IMR-90 (cell line): ENCODE measurements at regions not wholly inside any gene's neighbourhood (a gene's known extent, or its start where the extent isn't known, plus 50 kb on each side); places are given as distances from the start of the nearest gene placed in this dataset.

Experiments used
- ATAC-seq: fragments of 200-7000 bp; cut with Tn5 transposase; 2 replicates; pipeline ENCODE4 v1.9.1; 2020; ENCODE audit warnings: low read depth, mild to moderate bottlenecking, moderate library complexity
- BruUV-seq: library from RNA; stranded (reverse); fragments of 400-500 nt; replicated peaks from 2 replicates; lab custom pipeline; 2021; lab: Mats Ljungman, UMichigan
- CTCF ChIA-PET: fragments of 300-600 bp; formaldehyde crosslinking; extraction: SDS; loops from one replicate; lab custom pipeline; 2021; ENCODE audit warnings: antibody characterized with exemption; lab: Yijun Ruan, JAX
- POLR2A ChIA-PET: fragments of 300-600 bp; sonication (Branson Sonifier 250); formaldehyde crosslinking; loops from one replicate; lab custom pipeline; 2022; ENCODE audit warnings: antibody characterized with exemption; ENCODE audit not compliant: unreplicated experiment; lab: Charles Lee
- DNase-seq: peaks from one replicate; pipeline ENCODE4 v3.0.0; 2013
- H2AFZ ChIP-seq: replicated peaks from 2 replicates; pipeline ENCODE3; 2013; ENCODE audit warnings: low read length, mild to moderate bottlenecking; ENCODE audit not compliant: poor library complexity
- H2AK5ac ChIP-seq: 2 replicates; pipeline ENCODE4 v1.6.1; 2013; ENCODE audit warnings: low read depth, low read length, inconsistent platforms
- H2AK9ac ChIP-seq: replicated peaks from 2 replicates; pipeline ENCODE3; 2013; ENCODE audit warnings: mild to moderate bottlenecking, low read depth, low read length, moderate library complexity; ENCODE audit not compliant: poor library complexity
- H2BK120ac ChIP-seq: 2 replicates; pipeline ENCODE4 v1.6.1; 2013; ENCODE audit warnings: low read depth, low read length, inconsistent platforms
- H2BK15ac ChIP-seq: 3 replicates; pipeline ENCODE4 v1.6.1; 2013; ENCODE audit warnings: low read depth, low read length, inconsistent platforms
- H2BK20ac ChIP-seq: 2 replicates; pipeline ENCODE4 v1.6.1; 2013; ENCODE audit warnings: low read depth, mild to moderate bottlenecking, inconsistent platforms, low read length, moderate library complexity
- H2BK5ac ChIP-seq: 2 replicates; pipeline ENCODE4 v1.6.1; 2013; ENCODE audit warnings: mild to moderate bottlenecking, low read depth, low read length, inconsistent platforms; ENCODE audit not compliant: poor library complexity, severe bottlenecking
- H3K14ac ChIP-seq: replicated peaks from 2 replicates; pipeline ENCODE4 v1.6.1; 2013; ENCODE audit warnings: low read depth, low read length, inconsistent platforms
- H3K18ac ChIP-seq: 2 replicates; pipeline ENCODE4 v1.6.1; 2013; ENCODE audit warnings: low read depth, low read length, control low read depth
- H3K23ac ChIP-seq: 2 replicates; pipeline ENCODE4 v1.6.1; 2013; ENCODE audit warnings: low read depth, low read length, inconsistent platforms
- H3K27ac ChIP-seq: 2 replicates; pipeline ENCODE4 v1.5.1; 2013; ENCODE audit warnings: mild to moderate bottlenecking, control low read depth, low read length; ENCODE audit not compliant: insufficient read depth
- H3K27me3 ChIP-seq: 2 replicates; pipeline ENCODE4 v1.6.1; 2013; ENCODE audit warnings: low read length; ENCODE audit not compliant: control insufficient read depth, insufficient read depth
- H3K36me3 ChIP-seq: 2 replicates; pipeline ENCODE4 v1.6.1; 2013; ENCODE audit warnings: low read length, mixed read lengths; ENCODE audit not compliant: control insufficient read depth, insufficient read depth
- H3K4ac ChIP-seq: 2 replicates; pipeline ENCODE4 v1.6.1; 2013; ENCODE audit warnings: low read depth, low read length, inconsistent platforms
- H3K4me1 ChIP-seq: 2 replicates; pipeline ENCODE4 v1.6.1; 2013; ENCODE audit warnings: low read length, mixed read lengths; ENCODE audit not compliant: control insufficient read depth, insufficient read depth
- H3K4me2 ChIP-seq: 2 replicates; pipeline ENCODE4 v1.6.1; 2013; ENCODE audit warnings: low read depth, mild to moderate bottlenecking, control low read depth, low read length, moderate library complexity
- H3K4me3 ChIP-seq: 2 replicates; pipeline ENCODE4 v1.5.1; 2013; ENCODE audit warnings: low read depth, mild to moderate bottlenecking, control low read depth, low read length, moderate library complexity; ENCODE audit not compliant: insufficient read depth
- H3K56ac ChIP-seq: 2 replicates; pipeline ENCODE4 v1.6.1; 2013; ENCODE audit warnings: low read length, inconsistent platforms; ENCODE audit not compliant: insufficient read depth; ENCODE audit errors: extremely low read depth
- H3K79me1 ChIP-seq, 2 experiments: 2 replicates each; pipeline ENCODE4 v1.6.1; 2013; ENCODE audit warnings: low read length in 2 of 2, inconsistent platforms in 1 of 2, low read depth in 1 of 2
- H3K9ac ChIP-seq: 2 replicates; pipeline ENCODE4 v1.6.1; 2013; ENCODE audit warnings: low read depth, low read length, control low read depth
- H3K9me1 ChIP-seq: 2 replicates; pipeline ENCODE4 v1.6.1; 2013; ENCODE audit warnings: low read length, inconsistent platforms; ENCODE audit not compliant: insufficient read depth
- H3K9me3 ChIP-seq: 2 replicates; pipeline ENCODE4 v1.6.1; 2013; ENCODE audit warnings: low read length; ENCODE audit not compliant: control insufficient read depth, insufficient read depth
- H4K20me1 ChIP-seq: 2 replicates; pipeline ENCODE4 v1.6.1; 2013; ENCODE audit warnings: low read length, inconsistent platforms; ENCODE audit not compliant: insufficient read depth
- H4K5ac ChIP-seq: 2 replicates; pipeline ENCODE4 v1.6.1; 2013; ENCODE audit warnings: mild to moderate bottlenecking, low read depth, low read length, control low read depth
- H4K8ac ChIP-seq, 2 experiments: 2 replicates each; pipeline ENCODE4 v1.6.1; 2013; ENCODE audit warnings: low read depth in 2 of 2, low read length in 2 of 2, control low read depth in 1 of 2, inconsistent platforms in 1 of 2
- H4K91ac ChIP-seq: 2 replicates; pipeline ENCODE4 v1.6.1; 2013; ENCODE audit warnings: low read depth, low read length, inconsistent platforms; ENCODE audit not compliant: insufficient read depth
- BHLHE40 ChIP-seq: fragments of 150-350 bp; IDR thresholded peaks from 2 replicates; pipeline ENCODE4 v1.6.1; 2016; ENCODE audit warnings: mild to moderate bottlenecking, low read depth, low read length
- CEBPB ChIP-seq: IDR thresholded peaks from 2 replicates; pipeline ENCODE4 v1.6.1; 2012; ENCODE audit warnings: low read depth, low read length, improper control_type of control experiment
- MXI1 ChIP-seq: IDR thresholded peaks from 2 replicates; pipeline ENCODE4 v1.6.1; 2012; ENCODE audit warnings: low read depth, mild to moderate bottlenecking, low read length, moderate library complexity, borderline replicate concordance
- NFE2L2 ChIP-seq: fragments of 150-350 bp; IDR thresholded peaks from 2 replicates; pipeline ENCODE4 v1.6.1; 2016; ENCODE audit warnings: low read depth, mild to moderate bottlenecking, low read length
- POLR2A ChIP-seq: IDR thresholded peaks from 2 replicates; pipeline ENCODE4 v1.6.1; 2012; ENCODE audit warnings: mild to moderate bottlenecking, low read depth, low read length
- RAD21 ChIP-seq: IDR thresholded peaks from 2 replicates; pipeline ENCODE4 v1.6.1; 2012; ENCODE audit warnings: low read length, improper control_type of control experiment
- RCOR1 ChIP-seq: IDR thresholded peaks from 2 replicates; pipeline ENCODE4 v1.6.1; 2012; ENCODE audit warnings: mild to moderate bottlenecking, low read length, improper control_type of control experiment; ENCODE audit not compliant: insufficient replicate concordance
- WGBS, 2 experiments: methylation state at CpG; one replicate each; pipeline versions ENCODE4 v1.1.5 to v1.1.7; 2013; ENCODE audit warnings: missing lambda C conversion rate in 2 of 2; ENCODE audit not compliant: insufficient read length in 1 of 2; ENCODE audit errors: extremely low coverage in 2 of 2; 5-methylcytosine and 5-hydroxymethylcytosine counted together
- dilution Hi-C: fragments of 300-500 bp; cut with HindIII; formaldehyde crosslinking; loops from one replicate; pipeline ENCODE4 v1.14.3; 2018; ENCODE audit warnings: low sequenced_read_pairs; ENCODE audit not compliant: unreplicated experiment
- in situ Hi-C: fragments of 300-500 bp; cut with MboI; formaldehyde crosslinking; loops from 3 replicates; pipeline ENCODE4 v1.14.3; 2019; ENCODE audit warnings: low sequenced_read_pairs, inconsistent platforms, mixed read lengths
- intact Hi-C: fragments of 100-400 bp; cut with micrococcal nuclease; formaldehyde crosslinking; loops from 2 replicates; pipeline ENCODE4 v1.10.0; 2022
- TF ChIP-seq, protein P1 (sequence below): fragments of 150-350 bp; IDR thresholded peaks from 2 replicates; pipeline ENCODE4 v1.6.1; 2017; ENCODE audit warnings: mild to moderate bottlenecking, antibody characterized with exemption, low read length, low read depth
- TF ChIP-seq, protein P2 (sequence below): conservative IDR thresholded peaks from 2 replicates; pipeline ENCODE4 v1.5.1; 2012; ENCODE audit warnings: mild to moderate bottlenecking, low read depth, low read length, improper control_type of control experiment

GRCh38 chr18:48473816-48474215 is 64.6 kb upstream of the ZBTB7C start (continued):
- TF ChIP-seq, protein P1, sequence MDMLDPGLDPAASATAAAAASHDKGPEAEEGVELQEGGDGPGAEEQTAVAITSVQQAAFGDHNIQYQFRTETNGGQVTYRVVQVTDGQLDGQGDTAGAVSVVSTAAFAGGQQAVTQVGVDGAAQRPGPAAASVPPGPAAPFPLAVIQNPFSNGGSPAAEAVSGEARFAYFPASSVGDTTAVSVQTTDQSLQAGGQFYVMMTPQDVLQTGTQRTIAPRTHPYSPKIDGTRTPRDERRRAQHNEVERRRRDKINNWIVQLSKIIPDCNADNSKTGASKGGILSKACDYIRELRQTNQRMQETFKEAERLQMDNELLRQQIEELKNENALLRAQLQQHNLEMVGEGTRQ = no peak
- no peak for TF ChIP-seq CEBPB

- CTCF ChIA-PET = interaction anchor here (1.4 kb wide), 1 partner anchor 9 kb away, joined by 3 read pairs; no protein-coding TSS in a partner anchor
- Histone ChIP-seq H2BK120ac (no peak overlapping the region), H3K18ac (no peak overlapping the region), H4K5ac (no peak overlapping the region), H3K14ac (no peak overlapping the region), H3K9ac (no peak overlapping the region), H3K9me3 (peaks cover 8% of the 10 kb centered on the region), H3K79me1 (peaks cover 0 to 3% of the 10 kb centered on the region in 2 experiments; a peak in 2 of 4 replicates), H3K23ac (no peak overlapping the region), H3K4ac (no peak overlapping the region), H2BK20ac (no peak overlapping the region), H3K56ac (no peak overlapping the region), H3K27ac (no peak overlapping the region), H4K20me1 (no peaks in the 10 kb centered on the region), H3K9me1 (no peaks in the 10 kb centered on the region), H2BK5ac (no peak overlapping the region), H3K4me3 (no peak overlapping the region), H3K36me3 (no peaks in the 10 kb centered on the region), H2AK9ac (no peak overlapping the region), H4K91ac (no peak overlapping the region), H3K4me2 (no peak overlapping the region), H3K4me1 (no peaks in the 10 kb centered on the region), H2BK15ac (no peak overlapping the region), H4K8ac (no peak overlapping the region), H3K27me3 (peaks cover 21% of the 10 kb centered on the region), H2AK5ac (no peak overlapping the region), H2AFZ (no peak overlapping the region)
- WGBS, 2 experiments = 83% methylated on average over 1 of the region's 3 CpGs; no CpG with 5 or more reads in 1 of the 2 experiments
- POLR2A ChIA-PET = no interaction called here
- intact Hi-C loops (no loop called here), in situ Hi-C loops (no loop called here), dilution Hi-C loops (no loop called here)
- no peak for ATAC-seq
- TF ChIP-seq MXI1 (no peak), BHLHE40 (no peak), NFE2L2 (no peak), RAD21 (no peak), RCOR1 (no peak), POLR2A (no peak)
- TF ChIP-seq, protein P2, sequence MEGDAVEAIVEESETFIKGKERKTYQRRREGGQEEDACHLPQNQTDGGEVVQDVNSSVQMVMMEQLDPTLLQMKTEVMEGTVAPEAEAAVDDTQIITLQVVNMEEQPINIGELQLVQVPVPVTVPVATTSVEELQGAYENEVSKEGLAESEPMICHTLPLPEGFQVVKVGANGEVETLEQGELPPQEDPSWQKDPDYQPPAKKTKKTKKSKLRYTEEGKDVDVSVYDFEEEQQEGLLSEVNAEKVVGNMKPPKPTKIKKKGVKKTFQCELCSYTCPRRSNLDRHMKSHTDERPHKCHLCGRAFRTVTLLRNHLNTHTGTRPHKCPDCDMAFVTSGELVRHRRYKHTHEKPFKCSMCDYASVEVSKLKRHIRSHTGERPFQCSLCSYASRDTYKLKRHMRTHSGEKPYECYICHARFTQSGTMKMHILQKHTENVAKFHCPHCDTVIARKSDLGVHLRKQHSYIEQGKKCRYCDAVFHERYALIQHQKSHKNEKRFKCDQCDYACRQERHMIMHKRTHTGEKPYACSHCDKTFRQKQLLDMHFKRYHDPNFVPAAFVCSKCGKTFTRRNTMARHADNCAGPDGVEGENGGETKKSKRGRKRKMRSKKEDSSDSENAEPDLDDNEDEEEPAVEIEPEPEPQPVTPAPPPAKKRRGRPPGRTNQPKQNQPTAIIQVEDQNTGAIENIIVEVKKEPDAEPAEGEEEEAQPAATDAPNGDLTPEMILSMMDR = no peak
- DNase-seq = no peak
- BruUV-seq = no TSS peak
Observed at GRCh38 chr18:48472610-48473009, 63.4 kb upstream of the ZBTB7C start.
